ENCODE measurements at regions not wholly inside any gene's neighbourhood (a gene's known extent, or its start where the extent isn't known, plus 50 kb on each side); places are given as distances from the start of the nearest gene placed in this dataset.

DNA sequence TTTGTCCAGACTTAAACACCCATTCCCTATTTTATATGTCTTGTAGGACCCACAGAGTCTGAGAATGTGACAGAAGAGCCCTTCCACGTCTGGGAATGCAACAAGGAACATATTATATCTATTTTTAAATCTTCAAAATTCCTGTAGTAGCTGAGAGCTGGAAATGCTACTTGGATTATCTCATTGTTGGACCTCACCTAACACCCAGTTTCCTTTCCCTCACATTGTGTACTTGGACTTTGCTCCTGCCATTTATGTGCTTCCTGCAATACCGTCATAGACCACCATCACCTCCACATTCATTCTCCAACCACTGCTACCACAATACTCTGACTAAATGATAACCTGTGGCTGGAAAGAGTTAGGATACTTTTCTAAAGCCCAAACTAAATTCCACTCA lies 335.4 kb downstream of the COL12A1 start:
- Mint-ChIP-seq H3K4me1 (ENCODE audit: unreplicated experiment) (peaks cover 11% of the 10 kb centered on the region), H3K9me3 (no peaks in the 10 kb centered on the region), H3K4me3 (no peak overlapping the region), H3K27me3 (peaks cover 24% of the 10 kb centered on the region), H3K36me3 (no peaks in the 10 kb centered on the region), H3K27ac (no peak overlapping the region)
- TF ChIP-seq, protein P1, sequence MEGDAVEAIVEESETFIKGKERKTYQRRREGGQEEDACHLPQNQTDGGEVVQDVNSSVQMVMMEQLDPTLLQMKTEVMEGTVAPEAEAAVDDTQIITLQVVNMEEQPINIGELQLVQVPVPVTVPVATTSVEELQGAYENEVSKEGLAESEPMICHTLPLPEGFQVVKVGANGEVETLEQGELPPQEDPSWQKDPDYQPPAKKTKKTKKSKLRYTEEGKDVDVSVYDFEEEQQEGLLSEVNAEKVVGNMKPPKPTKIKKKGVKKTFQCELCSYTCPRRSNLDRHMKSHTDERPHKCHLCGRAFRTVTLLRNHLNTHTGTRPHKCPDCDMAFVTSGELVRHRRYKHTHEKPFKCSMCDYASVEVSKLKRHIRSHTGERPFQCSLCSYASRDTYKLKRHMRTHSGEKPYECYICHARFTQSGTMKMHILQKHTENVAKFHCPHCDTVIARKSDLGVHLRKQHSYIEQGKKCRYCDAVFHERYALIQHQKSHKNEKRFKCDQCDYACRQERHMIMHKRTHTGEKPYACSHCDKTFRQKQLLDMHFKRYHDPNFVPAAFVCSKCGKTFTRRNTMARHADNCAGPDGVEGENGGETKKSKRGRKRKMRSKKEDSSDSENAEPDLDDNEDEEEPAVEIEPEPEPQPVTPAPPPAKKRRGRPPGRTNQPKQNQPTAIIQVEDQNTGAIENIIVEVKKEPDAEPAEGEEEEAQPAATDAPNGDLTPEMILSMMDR (conservative IDR thresholded peaks at IDR 0.05), result peak; percentile 52
- no peak for DNase-seq (ENCODE audit: extremely low spot score, unreplicated experiment)

DNA sequence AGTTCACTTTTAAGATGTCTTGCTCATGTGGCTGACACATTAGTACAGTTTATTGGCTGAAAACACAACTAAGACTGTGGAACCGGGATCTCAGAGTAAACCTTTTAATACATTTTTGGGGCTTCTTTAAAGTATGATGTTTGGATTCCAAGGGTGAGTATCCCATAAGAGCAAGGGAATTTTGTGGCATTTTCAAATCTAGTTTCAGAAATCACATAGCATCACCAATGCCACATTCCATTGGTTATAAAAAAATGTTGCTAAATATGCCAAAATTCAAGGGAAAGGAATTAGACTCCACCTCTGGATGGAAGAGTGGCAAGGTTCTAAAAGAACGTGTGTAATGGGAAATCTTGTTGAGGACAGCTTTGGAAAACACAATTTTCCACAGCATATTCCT lies 338.6 kb downstream of the COL12A1 start:
- Mint-ChIP-seq H3K4me3 (no peak overlapping the region), H3K9me3 (no peaks in the 10 kb centered on the region), H3K27ac (no peak overlapping the region), H3K27me3 (peaks cover 34% of the 10 kb centered on the region), H3K36me3 (no peaks in the 10 kb centered on the region), H3K4me1 (ENCODE audit: unreplicated experiment) (no peaks in the 10 kb centered on the region)
- TF ChIP-seq, protein P1 (conservative IDR thresholded peaks at IDR 0.05), result no peak
- no peak for DNase-seq (ENCODE audit: extremely low spot score, unreplicated experiment)

- no peaks in the 10 kb centered on the region for H3K4me1 Mint-ChIP-seq (ENCODE audit: unreplicated experiment)
- no peak overlapping the region for H3K27ac Mint-ChIP-seq
- TF ChIP-seq, protein P1 (conservative IDR thresholded peaks at IDR 0.05), result no peak
- H3K36me3 Mint-ChIP-seq, result no peaks in the 10 kb centered on the region
- H3K4me3 Mint-ChIP-seq, result no peak overlapping the region
- no peaks in the 10 kb centered on the region for H3K9me3 Mint-ChIP-seq
- no peak for DNase-seq (ENCODE audit: extremely low spot score, unreplicated experiment)
- peaks cover 17% of the 10 kb centered on the region for H3K27me3 Mint-ChIP-seq
Observed at GRCh38 chr6:74863968-74864367, 341.9 kb downstream of the COL12A1 start.

GRCh38 chr6:74860456-74860855 lies 345.4 kb downstream of the COL12A1 start:
- Mint-ChIP-seq H3K36me3 (no peaks in the 10 kb centered on the region), H3K27me3 (peaks cover 14% of the 10 kb centered on the region), H3K9me3 (no peaks in the 10 kb centered on the region), H3K27ac (no peak overlapping the region), H3K4me3 (no peak overlapping the region), H3K4me1 (ENCODE audit: unreplicated experiment) (no peaks in the 10 kb centered on the region)
- DNase-seq (ENCODE audit: extremely low spot score, unreplicated experiment), result no peak
- TF ChIP-seq, protein P1 (conservative IDR thresholded peaks at IDR 0.05), result no peak

- Mint-ChIP-seq H3K4me3 (no peak overlapping the region), H3K27ac (no peak overlapping the region), H3K27me3 (peaks cover 6% of the 10 kb centered on the region), H3K4me1 (ENCODE audit: unreplicated experiment) (no peaks in the 10 kb centered on the region), H3K36me3 (no peaks in the 10 kb centered on the region), H3K9me3 (no peaks in the 10 kb centered on the region)
- TF ChIP-seq, protein P1 (conservative IDR thresholded peaks at IDR 0.05), result no peak
- DNase-seq (ENCODE audit: extremely low spot score, unreplicated experiment), result no peak
Observed at GRCh38 chr6:74857157-74857556, 348.7 kb downstream of the COL12A1 start.

DNA sequence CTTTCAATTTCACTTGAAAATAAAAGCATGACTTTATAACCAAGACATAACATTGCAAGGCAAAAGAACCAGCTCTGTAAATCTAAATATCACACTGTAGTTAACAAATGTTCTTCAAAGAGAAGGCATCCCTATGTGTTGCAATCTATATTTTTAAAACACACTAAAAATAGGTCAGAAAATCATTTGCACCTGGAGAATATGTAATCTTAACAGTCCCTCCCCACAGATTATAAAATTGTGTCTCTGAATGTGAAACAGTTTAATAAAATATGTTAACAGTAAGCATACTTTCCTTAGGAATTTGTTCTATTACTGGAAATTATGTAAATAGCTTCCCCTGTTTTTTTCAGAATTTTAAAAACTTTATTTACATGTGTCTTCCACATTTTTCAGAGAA lies 351.9 kb downstream of the COL12A1 start:
- Mint-ChIP-seq H3K4me1 (ENCODE audit: unreplicated experiment) (no peaks in the 10 kb centered on the region), H3K36me3 (no peaks in the 10 kb centered on the region), H3K9me3 (no peaks in the 10 kb centered on the region), H3K27ac (no peak overlapping the region), H3K4me3 (no peak overlapping the region), H3K27me3 (peaks cover 6% of the 10 kb centered on the region)
- TF ChIP-seq, protein P1 (conservative IDR thresholded peaks at IDR 0.05), result no peak
- no peak for DNase-seq (ENCODE audit: extremely low spot score, unreplicated experiment)

Measured in type B pancreatic cell (in vitro differentiated cells).